Fibroblast of lung (primary cell): ENCODE measurements at regions not wholly inside any gene's neighbourhood (a gene's known extent, or its start where the extent isn't known, plus 50 kb on each side); places are given as distances from the start of the nearest gene placed in this dataset.

Experiments
- DNase-seq, 2 donors: peaks; one replicate each; pipeline versions ENCODE4 v3.0.0 to v3.0.0-alpha.2; 2010; ENCODE audit warnings: low read depth in 2 of 2
- H2AFZ ChIP-seq: 2 replicates; pipeline ENCODE4 v1.5.1; 2012; ENCODE audit warnings: low read length, control low read depth, inconsistent platforms
- H3K27ac ChIP-seq: 2 replicates; pipeline ENCODE4 v1.5.1; 2011; ENCODE audit warnings: low read length, control low read depth; ENCODE audit not compliant: insufficient read depth
- H3K27me3 ChIP-seq: 2 replicates; pipeline ENCODE4 v1.5.1; 2011; ENCODE audit warnings: mild to moderate bottlenecking, low read length; ENCODE audit not compliant: control insufficient read depth, insufficient read depth
- H3K36me3 ChIP-seq: 2 replicates; pipeline ENCODE4 v1.5.1; 2011; ENCODE audit warnings: low read length; ENCODE audit not compliant: control insufficient read depth, insufficient read depth
- H3K4me1 ChIP-seq: 2 replicates; pipeline ENCODE4 v1.5.1; 2011; ENCODE audit warnings: low read length; ENCODE audit not compliant: control insufficient read depth, insufficient read depth; ENCODE audit errors: extremely low read depth
- H3K4me2 ChIP-seq: 2 replicates; pipeline ENCODE4 v1.5.1; 2011; ENCODE audit warnings: low read length, control low read depth; ENCODE audit not compliant: insufficient read depth; ENCODE audit errors: extremely low read depth
- H3K4me3 ChIP-seq, 4 experiments: fragments of 200-600 bp in 1 of 4; sonication (generic) in 1 of 4; replicated peaks in 1 of 4; 2 replicates each; pipeline ENCODE4 v1.5.1; 2011 to 2016; ENCODE audit warnings: low read length in 4 of 4, low read depth in 3 of 4, mild to moderate bottlenecking in 3 of 4, control low read depth in 2 of 4, inconsistent platforms in 1 of 4, mixed read lengths in 1 of 4; ENCODE audit not compliant: insufficient read depth in 1 of 4; ENCODE audit errors: control extremely low read depth in 1 of 4
- H3K79me2 ChIP-seq: 2 replicates; pipeline ENCODE4 v1.5.1; 2012; ENCODE audit warnings: mild to moderate bottlenecking, low read length, inconsistent platforms; ENCODE audit not compliant: control insufficient read depth, insufficient read depth
- H3K9ac ChIP-seq: 2 replicates; pipeline ENCODE4 v1.5.1; 2011; ENCODE audit warnings: mild to moderate bottlenecking, low read length, control low read depth; ENCODE audit not compliant: insufficient read depth
- H3K9me3 ChIP-seq: 2 replicates; pipeline ENCODE4 v1.5.1; 2012; ENCODE audit warnings: low read depth, low read length; ENCODE audit not compliant: control insufficient read depth, insufficient read depth
- H4K20me1 ChIP-seq: 2 replicates; pipeline ENCODE4 v1.5.1; 2011; ENCODE audit warnings: low read length; ENCODE audit not compliant: control insufficient read depth, insufficient read depth; ENCODE audit errors: extremely low read depth
- EZH2 ChIP-seq: IDR thresholded peaks from 2 replicates; pipeline ENCODE4 v1.5.1; 2012; ENCODE audit warnings: low read length, control low read depth, mild to moderate bottlenecking; ENCODE audit errors: missing control alignments
- TF ChIP-seq, protein P1 (sequence below), 2 donors: IDR thresholded peaks in 1 of 2; conservative IDR thresholded peaks in 1 of 2; 1 replicate in 1 of 2; 2 replicates in 1 of 2; pipeline ENCODE4 v1.5.1; 2011 to 2012; ENCODE audit warnings: low read length in 2 of 2, control low read depth in 1 of 2, inconsistent platforms in 1 of 2, low read depth in 1 of 2, mild to moderate bottlenecking in 1 of 2

DNA sequence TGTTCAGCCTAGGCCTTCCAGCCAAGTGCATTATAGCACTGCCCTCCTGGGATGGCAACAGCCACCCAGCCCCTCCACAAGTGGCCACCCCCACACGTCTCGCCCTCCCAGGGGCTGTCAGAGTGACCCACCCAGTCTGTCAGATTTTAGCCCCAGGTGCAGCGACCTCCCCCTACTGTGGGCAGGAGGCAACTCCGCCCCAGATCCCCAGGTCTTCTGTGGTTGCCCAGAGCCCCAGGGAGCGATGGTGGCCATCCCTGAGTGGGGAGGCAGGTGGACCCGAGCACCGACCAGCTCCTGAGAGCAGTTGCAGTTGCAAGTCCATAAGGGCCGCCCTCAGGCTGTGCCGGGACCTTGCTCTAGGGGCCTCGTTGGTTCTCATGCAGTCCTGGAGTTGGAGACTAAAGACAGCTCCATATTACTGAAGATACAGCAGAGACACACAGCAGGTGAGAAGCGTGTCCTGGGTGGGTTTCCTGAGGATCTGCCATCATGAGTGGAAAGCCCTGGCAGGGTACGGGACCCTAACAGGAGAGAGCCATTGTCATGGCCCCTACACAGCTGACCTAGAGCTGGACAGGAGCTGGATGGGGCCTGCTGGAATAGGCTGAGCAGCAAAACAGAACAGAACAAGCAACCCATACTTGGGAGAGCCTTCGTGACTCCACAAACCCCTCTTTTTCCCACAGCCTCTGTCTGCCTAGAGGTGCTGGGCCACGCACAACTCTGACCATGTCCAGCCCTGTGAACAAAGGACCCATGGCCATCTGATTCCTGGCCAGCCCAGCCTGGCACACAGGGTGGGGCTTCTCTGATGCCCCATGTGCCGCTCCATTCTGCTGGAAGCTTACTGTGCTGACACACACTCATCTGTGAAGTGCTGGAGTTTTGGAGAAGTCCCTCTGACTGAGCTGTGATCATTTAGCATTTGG lies 110.3 kb upstream of the ALDH1A3 start:
- H3K4me1 ChIP-seq, result no peaks in the 10 kb centered on the region
- no peak overlapping the region for H3K9ac ChIP-seq
- TF ChIP-seq, protein P1, sequence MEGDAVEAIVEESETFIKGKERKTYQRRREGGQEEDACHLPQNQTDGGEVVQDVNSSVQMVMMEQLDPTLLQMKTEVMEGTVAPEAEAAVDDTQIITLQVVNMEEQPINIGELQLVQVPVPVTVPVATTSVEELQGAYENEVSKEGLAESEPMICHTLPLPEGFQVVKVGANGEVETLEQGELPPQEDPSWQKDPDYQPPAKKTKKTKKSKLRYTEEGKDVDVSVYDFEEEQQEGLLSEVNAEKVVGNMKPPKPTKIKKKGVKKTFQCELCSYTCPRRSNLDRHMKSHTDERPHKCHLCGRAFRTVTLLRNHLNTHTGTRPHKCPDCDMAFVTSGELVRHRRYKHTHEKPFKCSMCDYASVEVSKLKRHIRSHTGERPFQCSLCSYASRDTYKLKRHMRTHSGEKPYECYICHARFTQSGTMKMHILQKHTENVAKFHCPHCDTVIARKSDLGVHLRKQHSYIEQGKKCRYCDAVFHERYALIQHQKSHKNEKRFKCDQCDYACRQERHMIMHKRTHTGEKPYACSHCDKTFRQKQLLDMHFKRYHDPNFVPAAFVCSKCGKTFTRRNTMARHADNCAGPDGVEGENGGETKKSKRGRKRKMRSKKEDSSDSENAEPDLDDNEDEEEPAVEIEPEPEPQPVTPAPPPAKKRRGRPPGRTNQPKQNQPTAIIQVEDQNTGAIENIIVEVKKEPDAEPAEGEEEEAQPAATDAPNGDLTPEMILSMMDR (conservative IDR thresholded peaks at IDR 0.05 in 1 of 2, IDR thresholded peaks at IDR 0.05 in 1 of 2; ENCODE audit: low read depth in 1 of 2, low read length in 2 of 2), result no peak
- TF ChIP-seq EZH2, result no peak
- no peak overlapping the region for H3K4me2 ChIP-seq
- no peaks in the 10 kb centered on the region for H3K79me2 ChIP-seq
- H3K9me3 ChIP-seq, result no peaks in the 10 kb centered on the region
- no peak overlapping the region for H2AFZ ChIP-seq
- no peak overlapping the region for H3K4me3 ChIP-seq
- no peaks in the 10 kb centered on the region for H3K36me3 ChIP-seq
- H4K20me1 ChIP-seq, result no peaks in the 10 kb centered on the region
- no peak for DNase-seq
- no peaks in the 10 kb centered on the region for H3K27me3 ChIP-seq
- no peak overlapping the region for H3K27ac ChIP-seq

DNA sequence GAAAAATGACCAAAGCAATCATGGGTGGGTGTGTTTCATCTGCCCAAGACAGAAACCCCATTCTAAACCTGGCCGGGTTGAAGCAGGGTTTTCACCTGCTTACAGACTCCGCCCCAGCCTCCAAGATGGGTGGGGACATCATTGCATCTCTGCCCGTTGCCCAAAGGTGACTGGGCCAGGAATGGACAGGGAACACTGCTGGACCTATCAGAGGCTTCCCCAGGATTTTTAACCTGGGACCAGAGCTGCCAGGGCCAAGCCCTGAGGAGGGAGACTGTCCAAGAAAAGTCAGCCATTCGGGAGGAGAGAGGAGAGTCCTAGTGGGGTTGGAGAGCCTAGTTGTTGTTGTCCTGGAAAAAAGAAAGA lies 109.7 kb upstream of the ALDH1A3 start:
- Histone ChIP-seq H3K79me2 (no peaks in the 10 kb centered on the region), H3K27ac (no peak overlapping the region), H3K36me3 (no peaks in the 10 kb centered on the region), H3K27me3 (no peaks in the 10 kb centered on the region), H2AFZ (no peak overlapping the region), H3K4me3 (no peak overlapping the region), H3K4me1 (no peaks in the 10 kb centered on the region), H4K20me1 (no peaks in the 10 kb centered on the region), H3K9ac (no peak overlapping the region), H3K9me3 (no peaks in the 10 kb centered on the region), H3K4me2 (no peak overlapping the region)
- DNase-seq, result no peak
- TF ChIP-seq EZH2, result no peak
- TF ChIP-seq, protein P1 (conservative IDR thresholded peaks at IDR 0.05 in 1 of 2, IDR thresholded peaks at IDR 0.05 in 1 of 2; ENCODE audit: low read depth in 1 of 2, low read length in 2 of 2), result no peak

DNA sequence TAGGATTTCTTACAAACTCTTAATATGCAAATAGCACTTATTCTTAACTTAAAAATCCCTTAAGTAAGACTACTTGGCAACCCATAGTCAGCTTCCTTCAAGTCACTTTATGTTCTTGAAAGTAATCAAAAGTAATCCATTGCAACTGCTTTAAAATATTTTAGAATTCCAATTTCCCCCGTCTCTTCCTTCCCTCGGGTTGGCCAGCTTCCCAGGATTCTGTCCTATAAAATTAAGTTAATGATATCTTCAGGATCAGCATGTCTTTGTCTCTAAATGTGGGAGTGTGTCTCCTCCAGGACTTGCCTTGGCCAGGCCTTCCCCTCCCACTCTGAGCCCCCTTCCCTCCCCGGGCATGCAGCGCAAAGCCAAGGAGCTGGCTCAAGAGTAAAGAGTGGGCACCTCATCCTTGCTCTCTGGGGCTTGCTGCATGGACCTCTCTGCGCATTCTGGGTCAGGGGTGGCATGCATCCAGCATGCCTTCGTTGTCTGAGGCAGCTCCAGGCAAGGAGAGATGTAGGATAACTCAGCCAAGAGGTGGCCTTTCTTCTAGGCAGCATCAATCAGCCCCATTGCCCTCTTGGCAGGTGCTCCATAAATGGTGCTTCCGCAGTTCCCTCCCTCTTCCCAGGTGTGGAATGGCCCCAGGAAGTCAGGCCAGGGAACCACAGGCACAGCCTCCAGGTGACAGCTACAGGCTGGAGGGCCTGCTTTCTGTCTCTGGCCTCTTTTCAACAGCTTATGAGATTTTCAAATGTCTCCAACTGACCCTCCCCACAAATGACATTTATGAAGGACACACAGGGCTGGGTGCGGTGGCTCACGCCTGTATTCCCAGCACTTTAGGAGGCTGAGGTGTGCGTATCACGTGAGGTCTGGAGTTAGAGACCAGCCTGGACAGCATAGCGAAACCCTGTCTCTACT lies 108.7 kb upstream of the ALDH1A3 start:
- no peak for DNase-seq

More for the DNA sequence above, 108.7 kb upstream of the ALDH1A3 start:
- Histone ChIP-seq H3K79me2 (no peaks in the 10 kb centered on the region), H3K9me3 (no peaks in the 10 kb centered on the region), H4K20me1 (no peaks in the 10 kb centered on the region), H3K4me2 (no peak overlapping the region), H3K4me3 (no peak overlapping the region), H3K4me1 (no peaks in the 10 kb centered on the region), H3K36me3 (no peaks in the 10 kb centered on the region), H3K27ac (no peak overlapping the region), H2AFZ (no peak overlapping the region), H3K27me3 (no peaks in the 10 kb centered on the region), H3K9ac (no peak overlapping the region)
- TF ChIP-seq, protein P1 (conservative IDR thresholded peaks at IDR 0.05 in 1 of 2, IDR thresholded peaks at IDR 0.05 in 1 of 2; ENCODE audit: low read depth in 1 of 2, low read length in 2 of 2), result no peak
- TF ChIP-seq EZH2, result no peak
